SK-N-SH treated with all-trans-retinoic acid at 6 μM for 48 hours (cell line): ENCODE measurements at regions not wholly inside any gene's neighbourhood (a gene's known extent, or its start where the extent isn't known, plus 50 kb on each side); places are given as distances from the start of the nearest gene placed in this dataset.
"Not testable (repeated sequence)": the region's sequence is repeated elsewhere in the genome, so short reads cannot be mapped to it uniquely, and the experiment has no call there.

ENCODE experiments used
- ATAC-seq: fragments of 200-7000 bp; cut with Tn5 transposase; 3 replicates; pipeline ENCODE4 v1.9.1; 2020; ENCODE audit warnings: mild to moderate bottlenecking, moderate library complexity
- BACH2 ChIP-seq: fragments of 250-450 bp; sonication (Bioruptor Pico); IDR thresholded peaks from 2 replicates; pipeline ENCODE4 v1.9.0; 2021; ENCODE audit warnings: mild to moderate bottlenecking, borderline replicate concordance
- CSDC2 ChIP-seq: fragments of 250-450 bp; sonication (Bioruptor Pico); IDR thresholded peaks from 2 replicates; pipeline ENCODE4 v1.5.0; 2020; ENCODE audit warnings: mild to moderate bottlenecking, moderate library complexity
- ESRRG ChIP-seq: fragments of 250-450 bp; sonication (Bioruptor Pico); IDR thresholded peaks from 2 replicates; pipeline ENCODE4 v1.6.1; 2021; ENCODE audit warnings: mild to moderate bottlenecking
- GLIS3 ChIP-seq: fragments of 250-450 bp; sonication (Bioruptor Pico); IDR thresholded peaks from 2 replicates; pipeline ENCODE4 v1.5.0; 2020; ENCODE audit warnings: mild to moderate bottlenecking, moderate library complexity
- ISL1 ChIP-seq: fragments of 250-450 bp; sonication (Bioruptor Pico); IDR thresholded peaks from 2 replicates; pipeline ENCODE4 v2.1.2; 2022; ENCODE audit warnings: mild to moderate bottlenecking, moderate library complexity
- POU6F1 ChIP-seq: fragments of 250-450 bp; sonication (Bioruptor Pico); IDR thresholded peaks from 2 replicates; pipeline ENCODE4 v1.8.0; 2021; ENCODE audit warnings: low read depth, mild to moderate bottlenecking, moderate library complexity, borderline replicate concordance
- RARB ChIP-seq: fragments of 250-450 bp; sonication (Bioruptor Pico); IDR thresholded peaks from 2 replicates; pipeline ENCODE4 v1.8.0; 2021; ENCODE audit warnings: mild to moderate bottlenecking, moderate library complexity
- SNAI2 ChIP-seq: fragments of 250-450 bp; sonication (Bioruptor Pico); IDR thresholded peaks from 2 replicates; pipeline ENCODE4 v1.5.0; 2020; ENCODE audit warnings: mild to moderate bottlenecking, moderate library complexity
- TOX ChIP-seq: fragments of 250-450 bp; sonication (Bioruptor Pico); IDR thresholded peaks from 2 replicates; pipeline ENCODE4 v1.8.0; 2021; ENCODE audit warnings: mild to moderate bottlenecking, moderate library complexity, borderline replicate concordance
- TSHZ2 ChIP-seq: fragments of 250-450 bp; sonication (Bioruptor Pico); IDR thresholded peaks from 2 replicates; pipeline ENCODE4 v1.5.0; 2020; ENCODE audit warnings: mild to moderate bottlenecking, moderate library complexity
- ZC3H10 ChIP-seq: fragments of 250-450 bp; sonication (Bioruptor Pico); IDR thresholded peaks from 2 replicates; pipeline ENCODE4 v1.5.1; 2021; ENCODE audit warnings: mild to moderate bottlenecking, moderate library complexity
- ZFP3 ChIP-seq: fragments of 250-450 bp; sonication (Bioruptor Pico); IDR thresholded peaks from 2 replicates; pipeline ENCODE4 v1.5.0; 2020; ENCODE audit warnings: mild to moderate bottlenecking, moderate library complexity
- ZFP30 ChIP-seq: fragments of 450-650 bp; formaldehyde crosslinking; IDR thresholded peaks from 2 replicates; pipeline ENCODE4 v1.5.0; 2022; ENCODE audit warnings: mild to moderate bottlenecking, moderate library complexity
- ZNF565 ChIP-seq: fragments of 450-650 bp; formaldehyde crosslinking; conservative IDR thresholded peaks from 2 replicates; pipeline ENCODE4 v1.5.0; 2020; ENCODE audit warnings: low read depth, mild to moderate bottlenecking, moderate library complexity
- ZNF8 ChIP-seq: fragments of 450-650 bp; formaldehyde crosslinking; IDR thresholded peaks from 2 replicates; pipeline ENCODE4 v1.5.0; 2020; ENCODE audit warnings: mild to moderate bottlenecking, moderate library complexity
- TF ChIP-seq, protein P1 (sequence below): fragments of 250-450 bp; sonication (Bioruptor Pico); IDR thresholded peaks from 2 replicates; pipeline ENCODE4 v1.8.0; 2020; ENCODE audit warnings: mild to moderate bottlenecking, moderate library complexity, borderline replicate concordance
- TF ChIP-seq, protein P2 (sequence below): fragments of 250-450 bp; sonication (Bioruptor Pico); IDR thresholded peaks from 2 replicates; pipeline ENCODE4 v1.5.1; 2020; ENCODE audit warnings: low read depth, mild to moderate bottlenecking, moderate library complexity

DNA sequence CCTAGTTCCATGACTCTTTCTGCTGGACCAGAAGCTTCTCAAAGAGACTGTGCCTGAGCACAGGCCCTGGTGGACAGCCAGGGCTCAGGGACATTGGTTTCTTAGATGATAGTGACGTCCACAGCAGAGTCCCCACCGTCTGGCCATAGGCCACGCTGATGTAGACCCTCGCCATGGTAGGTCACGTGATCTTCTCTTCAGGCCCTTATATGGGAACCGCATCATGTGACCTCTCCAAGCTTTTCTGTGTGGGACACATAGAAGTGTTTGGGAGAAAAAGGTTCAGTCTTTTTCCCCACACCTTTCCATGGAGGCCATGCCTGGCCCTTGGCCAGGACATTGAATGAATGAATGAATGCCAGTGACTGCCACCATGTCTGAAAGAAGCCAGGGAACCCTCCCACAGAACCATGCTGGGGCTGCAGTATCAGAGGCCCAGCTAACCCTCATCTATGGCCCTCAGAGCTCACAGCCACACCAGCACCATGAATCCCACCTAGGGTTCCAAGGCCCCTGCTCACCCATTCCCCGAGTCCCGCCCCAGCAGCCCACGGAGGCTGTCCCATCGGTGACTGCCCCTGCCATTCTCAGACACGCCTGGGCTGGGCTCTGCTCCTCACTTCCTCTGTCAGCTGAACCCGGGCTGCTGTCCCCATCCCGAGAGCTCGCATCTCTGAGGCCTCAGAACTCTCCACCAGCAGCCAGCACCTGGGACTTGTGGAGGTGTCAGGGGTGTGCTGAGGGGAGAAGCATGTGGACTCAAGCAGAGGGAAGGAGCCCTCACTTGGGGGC, 292.1 kb downstream of the ADGRD1 start:
- no peak for TF ChIP-seq ZNF565 (CRISPR knock-in tag)
- TF ChIP-seq, protein P1, sequence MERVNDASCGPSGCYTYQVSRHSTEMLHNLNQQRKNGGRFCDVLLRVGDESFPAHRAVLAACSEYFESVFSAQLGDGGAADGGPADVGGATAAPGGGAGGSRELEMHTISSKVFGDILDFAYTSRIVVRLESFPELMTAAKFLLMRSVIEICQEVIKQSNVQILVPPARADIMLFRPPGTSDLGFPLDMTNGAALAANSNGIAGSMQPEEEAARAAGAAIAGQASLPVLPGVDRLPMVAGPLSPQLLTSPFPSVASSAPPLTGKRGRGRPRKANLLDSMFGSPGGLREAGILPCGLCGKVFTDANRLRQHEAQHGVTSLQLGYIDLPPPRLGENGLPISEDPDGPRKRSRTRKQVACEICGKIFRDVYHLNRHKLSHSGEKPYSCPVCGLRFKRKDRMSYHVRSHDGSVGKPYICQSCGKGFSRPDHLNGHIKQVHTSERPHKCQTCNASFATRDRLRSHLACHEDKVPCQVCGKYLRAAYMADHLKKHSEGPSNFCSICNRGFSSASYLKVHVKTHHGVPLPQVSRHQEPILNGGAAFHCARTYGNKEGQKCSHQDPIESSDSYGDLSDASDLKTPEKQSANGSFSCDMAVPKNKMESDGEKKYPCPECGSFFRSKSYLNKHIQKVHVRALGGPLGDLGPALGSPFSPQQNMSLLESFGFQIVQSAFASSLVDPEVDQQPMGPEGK (CRISPR knock-in tag): no peak
- TF ChIP-seq ZFP3 (CRISPR knock-in tag): no peak
- TF ChIP-seq CSDC2 (CRISPR knock-in tag): no peak
- no peak for ATAC-seq

DNA sequence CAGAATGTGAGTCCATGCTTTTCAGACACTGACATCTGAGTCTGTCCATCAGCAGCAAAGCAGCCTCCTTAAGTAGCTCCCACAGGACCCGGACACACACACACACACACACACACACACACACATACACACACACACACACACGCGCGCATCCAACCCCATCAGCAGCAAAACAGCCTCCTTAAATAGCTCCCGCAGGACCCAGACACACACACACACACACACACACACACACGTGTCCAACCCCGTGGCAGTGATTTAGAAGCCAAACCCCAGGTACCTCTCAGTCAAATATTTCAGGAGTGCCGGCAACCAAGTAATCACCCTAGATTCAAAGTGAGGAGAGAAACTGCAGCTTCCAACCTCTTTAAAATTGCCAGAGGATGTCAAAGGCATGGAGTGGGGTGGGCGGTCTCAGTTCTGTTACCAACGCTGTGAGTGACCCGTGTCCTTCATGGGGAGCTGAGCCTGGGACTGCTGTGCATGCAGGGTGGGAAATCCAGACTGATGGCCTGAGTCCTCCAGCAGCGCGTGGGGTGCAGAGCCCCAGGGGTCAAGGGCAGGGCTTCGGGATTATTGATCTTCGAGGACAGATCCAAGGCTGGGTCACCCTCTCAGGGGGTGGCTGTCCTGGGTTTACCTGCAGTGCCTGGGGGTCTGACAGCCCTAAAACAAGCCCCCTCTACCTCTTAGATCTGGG, 293.5 kb downstream of the ADGRD1 start:
- ATAC-seq: not testable (repeated sequence)

- not testable (repeated sequence) for ATAC-seq
Measured at GRCh38 chr12:131247875-131248274, 294.2 kb downstream of the ADGRD1 start.

GRCh38 chr12:131249246-131250027, 295.7 kb downstream of the ADGRD1 start:
- no peak for ATAC-seq
- TF ChIP-seq ZFP3 (CRISPR knock-in tag): no peak
- no peak for TF ChIP-seq CSDC2 (CRISPR knock-in tag)
- TF ChIP-seq RARB (CRISPR knock-in tag): no peak

DNA sequence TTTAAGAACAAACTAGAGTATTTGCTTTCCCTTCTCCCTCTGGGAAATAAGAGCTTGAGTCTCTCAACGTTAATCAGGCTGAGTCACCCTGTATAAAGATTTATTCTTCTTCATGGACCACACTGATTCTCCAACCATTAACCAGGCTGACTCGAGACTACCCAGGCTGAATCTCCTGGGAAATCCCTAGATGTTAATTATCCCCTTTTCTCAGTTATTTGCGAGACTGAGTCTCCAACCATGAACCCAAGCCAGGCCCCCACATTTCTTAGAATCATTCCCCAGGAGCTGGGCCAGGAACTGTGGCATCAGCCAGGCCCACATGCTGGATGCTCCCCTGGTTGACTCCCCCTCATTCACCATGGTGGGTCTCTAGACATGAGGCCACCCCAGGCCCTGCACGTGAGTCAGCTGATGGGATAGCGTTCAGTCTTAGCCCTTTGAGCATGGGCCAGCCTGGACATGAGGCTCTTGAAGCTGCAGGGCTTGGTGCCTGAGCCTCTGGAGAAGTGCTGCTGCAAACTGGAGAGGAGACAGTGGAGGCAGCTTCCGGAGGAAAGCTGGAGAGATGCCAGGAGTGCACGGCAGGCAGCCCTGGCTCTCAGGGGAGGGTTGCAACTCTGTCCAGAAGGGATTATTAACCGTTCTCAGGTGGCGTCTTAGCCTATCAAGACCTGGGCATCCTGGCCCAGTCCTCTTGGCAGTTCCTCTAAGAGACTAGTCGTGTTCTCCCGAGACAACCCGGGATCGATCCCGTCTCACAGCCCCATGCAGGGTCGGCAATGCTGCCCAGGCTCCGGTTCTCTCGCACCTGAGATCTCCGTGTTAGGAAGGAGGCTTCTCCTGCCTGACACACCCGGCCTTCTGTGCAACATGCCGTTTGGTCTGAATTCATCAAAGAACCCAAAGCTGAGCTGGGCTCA, 296.6 kb downstream of the ADGRD1 start:
- no peak for TF ChIP-seq ISL1 (CRISPR knock-in tag)
- ATAC-seq: no peak

DNA sequence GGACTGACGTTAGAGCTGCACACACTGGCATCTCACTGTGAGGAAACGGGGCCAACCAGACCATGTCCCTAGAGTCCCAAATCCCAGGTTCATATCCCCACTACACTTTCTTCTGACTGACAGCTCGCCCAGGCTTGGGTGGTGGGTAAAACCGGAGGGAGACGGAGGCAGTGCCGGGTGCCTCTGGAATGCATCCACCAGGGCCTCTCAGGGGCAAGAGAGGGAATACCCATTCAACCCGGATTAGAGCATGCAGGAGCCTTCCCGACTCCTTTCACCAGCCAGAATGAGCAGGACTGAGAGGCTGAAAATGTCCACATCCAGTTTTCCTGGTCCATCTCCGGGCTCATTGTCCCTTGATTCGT, 297.2 kb downstream of the ADGRD1 start:
- no peak for ATAC-seq
- TF ChIP-seq ESRRG (CRISPR knock-in tag) (no peak), TSHZ2 (CRISPR knock-in tag) (no peak), TOX (CRISPR knock-in tag) (no peak), GLIS3 (CRISPR knock-in tag) (no peak), RARB (CRISPR knock-in tag) (no peak), ZNF8 (no peak), SNAI2 (CRISPR knock-in tag) (no peak), POU6F1 (no peak), CSDC2 (CRISPR knock-in tag) (no peak), ZFP30 (CRISPR knock-in tag) (no peak), ZNF565 (CRISPR knock-in tag) (no peak), ZC3H10 (CRISPR knock-in tag) (no peak), BACH2 (CRISPR knock-in tag) (no peak)
- TF ChIP-seq, protein P1 (CRISPR knock-in tag): no peak
- TF ChIP-seq, protein P2, sequence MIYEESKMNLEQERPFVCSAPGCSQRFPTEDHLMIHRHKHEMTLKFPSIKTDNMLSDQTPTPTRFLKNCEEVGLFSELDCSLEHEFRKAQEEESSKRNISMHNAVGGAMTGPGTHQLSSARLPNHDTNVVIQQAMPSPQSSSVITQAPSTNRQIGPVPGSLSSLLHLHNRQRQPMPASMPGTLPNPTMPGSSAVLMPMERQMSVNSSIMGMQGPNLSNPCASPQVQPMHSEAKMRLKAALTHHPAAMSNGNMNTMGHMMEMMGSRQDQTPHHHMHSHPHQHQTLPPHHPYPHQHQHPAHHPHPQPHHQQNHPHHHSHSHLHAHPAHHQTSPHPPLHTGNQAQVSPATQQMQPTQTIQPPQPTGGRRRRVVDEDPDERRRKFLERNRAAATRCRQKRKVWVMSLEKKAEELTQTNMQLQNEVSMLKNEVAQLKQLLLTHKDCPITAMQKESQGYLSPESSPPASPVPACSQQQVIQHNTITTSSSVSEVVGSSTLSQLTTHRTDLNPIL: no peak
